GM12865 (cell line): ENCODE measurements at regions not wholly inside any gene's neighbourhood (a gene's known extent, or its start where the extent isn't known, plus 50 kb on each side); places are given as distances from the start of the nearest gene placed in this dataset.

Experiments used
- DNase-seq: peaks from one replicate; pipeline ENCODE4 v3.0.0; 2010; ENCODE audit warnings: low read depth
- H3K4me3 ChIP-seq: 2 replicates; pipeline ENCODE4 v1.5.1; 2011; ENCODE audit warnings: mild to moderate bottlenecking, low read depth, low read length, control low read depth
- CTCF ChIP-seq: IDR thresholded peaks from 2 replicates; pipeline ENCODE4 v1.5.1; 2011; ENCODE audit warnings: low read length, control low read depth, low read depth, inconsistent platforms; ENCODE audit not compliant: insufficient read depth; ENCODE audit errors: missing control alignments

- no peak for DNase-seq
- no peak for TF ChIP-seq CTCF
- H3K4me3 ChIP-seq, result no peak overlapping the region
Measured at GRCh38 chr11:134576721-134577171, 164.7 kb upstream of the B3GAT1 start.

- no peak overlapping the region for H3K4me3 ChIP-seq
- TF ChIP-seq CTCF, result no peak
- no peak for DNase-seq
Measured at GRCh38 chr11:134576286-134576685, 164.2 kb upstream of the B3GAT1 start.

DNA sequence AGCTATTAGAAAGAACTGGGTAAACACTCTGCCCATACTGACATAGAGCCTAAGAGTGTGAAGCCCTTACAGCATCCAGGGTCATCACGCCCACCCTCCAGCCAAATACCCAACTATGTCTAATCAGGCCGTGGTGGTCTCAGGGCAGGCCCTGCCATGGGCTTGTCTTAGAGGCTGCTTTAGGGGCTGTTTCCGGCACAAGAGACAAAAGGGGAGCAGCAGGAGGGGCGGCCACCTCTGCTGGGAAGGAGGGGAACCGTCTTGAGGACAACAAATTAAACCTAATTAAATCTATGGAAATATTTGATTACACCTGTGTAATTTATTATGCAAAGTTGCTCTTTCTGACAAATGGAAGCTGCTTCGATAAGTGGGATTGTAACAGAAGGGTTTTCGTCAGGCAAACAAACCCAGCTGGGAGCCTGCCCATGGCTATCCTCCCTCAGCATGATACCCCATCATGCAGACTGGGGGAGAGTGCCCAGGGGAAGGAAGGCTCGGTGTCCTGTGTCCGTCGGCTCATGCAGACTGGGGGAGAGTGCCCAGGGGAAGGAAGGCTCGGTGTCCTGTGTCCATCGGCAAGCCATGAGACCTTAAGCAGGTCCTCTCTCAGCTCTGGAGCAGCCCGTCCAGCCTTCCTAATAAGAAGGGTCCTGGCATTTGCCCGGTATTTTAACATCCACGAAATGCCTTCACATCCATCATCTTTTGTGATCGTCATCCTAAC, 163.6 kb upstream of the B3GAT1 start:
- no peak for TF ChIP-seq CTCF
- H3K4me3 ChIP-seq, result no peak overlapping the region
- no peak for DNase-seq

GRCh38 chr11:134574947-134575346, 162.9 kb upstream of the B3GAT1 start:
- no peak overlapping the region for H3K4me3 ChIP-seq
- DNase-seq, result no peak
- no peak for TF ChIP-seq CTCF

DNA sequence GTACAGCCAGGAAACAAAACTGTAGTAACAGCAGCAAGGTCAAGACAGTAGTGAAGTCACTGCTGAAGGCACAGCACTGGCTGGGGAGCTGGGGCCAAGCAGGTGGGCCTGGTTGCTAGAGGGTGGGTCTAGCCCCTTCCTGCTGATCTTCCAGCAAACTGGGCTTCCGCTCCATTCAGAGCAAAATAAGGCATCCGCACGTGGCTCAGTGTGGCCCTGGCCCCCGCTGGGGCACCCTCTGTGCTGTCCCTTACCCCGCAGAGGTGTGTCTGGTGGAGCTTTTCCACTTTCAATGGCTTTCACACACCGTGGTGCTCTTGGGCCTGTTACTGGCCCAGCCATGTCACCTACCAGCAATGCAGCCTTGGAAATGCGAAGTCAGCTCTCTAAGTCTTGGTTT, 162.4 kb upstream of the B3GAT1 start:
- H3K4me3 ChIP-seq, result no peak overlapping the region
- TF ChIP-seq CTCF, result no peak
- DNase-seq, result no peak

DNA sequence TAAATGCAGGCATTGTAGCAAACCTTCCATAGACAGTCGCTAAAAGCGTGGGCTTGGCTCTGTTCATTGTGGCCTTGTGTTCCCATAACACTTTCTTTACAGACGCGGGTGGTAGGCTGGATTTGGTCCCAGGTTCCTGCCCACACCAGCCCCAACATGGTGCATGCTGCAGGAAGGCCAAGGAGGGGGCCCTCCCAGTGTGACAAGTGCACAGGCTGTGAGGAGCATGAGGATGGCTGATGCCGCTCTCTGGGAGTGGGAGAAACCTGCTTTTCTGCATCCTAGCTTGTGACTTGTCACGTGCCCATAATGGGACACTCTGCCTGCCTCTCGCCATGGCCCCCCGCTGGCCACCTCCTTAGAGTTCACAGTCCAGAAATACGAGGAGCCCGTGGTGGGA, 161.8 kb upstream of the B3GAT1 start:
- no peak overlapping the region for H3K4me3 ChIP-seq

More for the DNA sequence above, 161.8 kb upstream of the B3GAT1 start:
- no peak for DNase-seq
- no peak for TF ChIP-seq CTCF
